Fibroblast of skin of left biceps (primary cell): ENCODE measurements at regions not wholly inside any gene's neighbourhood (a gene's known extent, or its start where the extent isn't known, plus 50 kb on each side); places are given as distances from the start of the nearest gene placed in this dataset.

Source experiments
- DNase-seq, 2 experiments: peaks; one replicate each; pipeline ENCODE4 v3.0.0-alpha.2; 2013; ENCODE audit warnings: low read depth in 2 of 2

- no peak for DNase-seq
Measured at GRCh38 chr5:116703328-116703727, 128.7 kb upstream of the SEMA6A start.

- DNase-seq = no peak
Measured at GRCh38 chr5:116702776-116703175, 128.2 kb upstream of the SEMA6A start.

GRCh38 chr5:116699332-116699731 is 124.7 kb upstream of the SEMA6A start:
- DNase-seq = no peak

GRCh38 chr5:116696366-116696765 is 121.7 kb upstream of the SEMA6A start:
- DNase-seq = no peak

GRCh38 chr5:116695681-116696080 is 121.1 kb upstream of the SEMA6A start:
- DNase-seq = no peak

GRCh38 chr5:116686438-116686837 is 111.8 kb upstream of the SEMA6A start:
- no peak for DNase-seq

- no peak for DNase-seq
Measured at GRCh38 chr5:116685931-116686330, 111.3 kb upstream of the SEMA6A start.

- DNase-seq = no peak
Measured at GRCh38 chr5:116685069-116685468, 110.4 kb upstream of the SEMA6A start.

- no peak for DNase-seq
Measured at GRCh38 chr5:116681334-116682013, 106.9 kb upstream of the SEMA6A start.

- DNase-seq = no peak
Measured at GRCh38 chr5:116675626-116675910, 100.9 kb upstream of the SEMA6A start.

- DNase-seq = no peak
Measured at GRCh38 chr5:116674881-116675625, 100.4 kb upstream of the SEMA6A start.

GRCh38 chr5:116673453-116673852 is 98.8 kb upstream of the SEMA6A start:
- DNase-seq = no peak

GRCh38 chr5:116672203-116672602 is 97.6 kb upstream of the SEMA6A start:
- DNase-seq = no peak

- DNase-seq = no peak
Measured at GRCh38 chr5:116671211-116671736, 96.7 kb upstream of the SEMA6A start.

GRCh38 chr5:116669261-116670031 is 94.8 kb upstream of the SEMA6A start:
- no peak for DNase-seq

- DNase-seq = no peak
Measured at GRCh38 chr5:116668390-116668789, 93.8 kb upstream of the SEMA6A start.

- no peak for DNase-seq
Measured at GRCh38 chr5:116666901-116667300, 92.3 kb upstream of the SEMA6A start.

- DNase-seq = no peak
Measured at GRCh38 chr5:116664988-116665387, 90.4 kb upstream of the SEMA6A start.

GRCh38 chr5:116663081-116663480 is 88.5 kb upstream of the SEMA6A start:
- no peak for DNase-seq

- DNase-seq = no peak
Measured at GRCh38 chr5:116661419-116661818, 86.8 kb upstream of the SEMA6A start.

- no peak for DNase-seq
Measured at GRCh38 chr5:116660929-116661328, 86.3 kb upstream of the SEMA6A start.

- no peak for DNase-seq
Measured at GRCh38 chr5:116658830-116659229, 84.2 kb upstream of the SEMA6A start.

GRCh38 chr5:116658141-116658540 is 83.5 kb upstream of the SEMA6A start:
- DNase-seq = no peak
